ENCODE measurements at regions not wholly inside any gene's neighbourhood (a gene's known extent, or its start where the extent isn't known, plus 50 kb on each side); places are given as distances from the start of the nearest gene placed in this dataset.

DNA sequence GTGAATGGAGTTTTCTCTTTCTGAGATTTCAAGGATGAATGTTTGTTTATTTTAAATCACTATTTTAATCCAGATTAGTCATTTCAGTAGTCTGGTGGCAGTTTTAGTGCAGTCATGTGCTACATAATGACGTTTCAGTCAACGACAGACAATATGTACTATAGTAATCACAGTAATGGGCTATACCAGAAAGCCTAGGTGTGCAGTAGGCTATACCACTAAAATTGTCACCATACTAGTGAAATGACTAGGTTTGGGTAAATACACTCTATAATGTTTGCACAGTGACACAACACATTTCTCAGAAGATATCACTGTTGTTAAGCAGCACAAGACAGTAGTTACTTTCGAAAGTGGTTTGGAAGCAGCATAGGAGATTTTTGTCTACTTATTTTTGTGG, 203.1 kb downstream of the ETNK1 start:
- Histone ChIP-seq H3K4me3 (no peak overlapping the region), H3K9me3 (peaks cover 0 to 4% of the 10 kb centered on the region in 2 donors), H3K27me3 (no peaks in the 10 kb centered on the region), H3K4me1 (no peaks in the 10 kb centered on the region), H3K36me3 (no peaks in the 10 kb centered on the region), H3K27ac (no peak overlapping the region)
- ATAC-seq (peak; percentile 54), DNase-seq (no peak)
- TF ChIP-seq CTCF (IDR thresholded peaks at IDR 0.05): no peak
- intact Hi-C loops (cut with DNase I): no loop called here

DNA sequence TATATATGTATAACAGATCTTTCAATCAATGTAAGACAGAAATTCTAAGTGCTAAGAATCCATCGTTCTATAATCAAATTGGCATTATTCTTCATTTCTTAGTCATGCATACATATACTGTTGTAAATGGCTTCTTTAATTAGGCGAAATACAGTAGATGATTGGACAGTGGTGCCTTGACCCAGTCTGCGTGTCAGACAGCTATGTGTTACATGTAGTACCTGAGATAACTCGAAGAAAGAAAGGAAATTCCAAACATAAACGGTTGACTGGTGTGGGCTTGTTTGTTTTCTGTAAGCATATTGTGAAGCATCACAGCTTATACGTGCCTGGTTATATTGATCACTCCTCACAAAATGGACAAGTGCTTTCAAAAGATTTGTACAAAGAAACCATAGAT, 210.5 kb downstream of the ETNK1 start:
- no peaks in the 10 kb centered on the region for H3K36me3 ChIP-seq
- TF ChIP-seq CTCF (IDR thresholded peaks at IDR 0.05): no peak
- no peak overlapping the region for H3K4me3 ChIP-seq
- ATAC-seq (no peak), DNase-seq (no peak)
- H3K27me3 ChIP-seq: no peaks in the 10 kb centered on the region
- intact Hi-C loops (cut with DNase I): no loop called here
- peaks cover 0 to 1% of the 10 kb centered on the region in 2 donors for H3K9me3 ChIP-seq
- no peak overlapping the region for H3K27ac ChIP-seq
- no peaks in the 10 kb centered on the region for H3K4me1 ChIP-seq

GRCh38 chr12:22850185-22850584, 225.2 kb downstream of the ETNK1 start:
- Histone ChIP-seq H3K4me1 (no peaks in the 10 kb centered on the region), H3K36me3 (no peaks in the 10 kb centered on the region), H3K4me3 (no peak overlapping the region), H3K27ac (no peak overlapping the region), H3K27me3 (no peaks in the 10 kb centered on the region), H3K9me3 (no peaks in the 10 kb centered on the region)
- DNase-seq: no peak
- no peak for ATAC-seq
- intact Hi-C loops (cut with DNase I): no loop called here
- no peak for TF ChIP-seq CTCF (IDR thresholded peaks at IDR 0.05)

- intact Hi-C loops (cut with DNase I): no loop called here
- no peaks in the 10 kb centered on the region for H3K36me3 ChIP-seq
- no peak overlapping the region for H3K4me3 ChIP-seq
- DNase-seq (no peak), ATAC-seq (no peak)
- no peaks in the 10 kb centered on the region for H3K9me3 ChIP-seq
- no peaks in the 10 kb centered on the region for H3K27me3 ChIP-seq
- no peaks in the 10 kb centered on the region for H3K4me1 ChIP-seq
- no peak for TF ChIP-seq CTCF (IDR thresholded peaks at IDR 0.05)
- no peak overlapping the region for H3K27ac ChIP-seq
These were observed 226.6 kb downstream of the ETNK1 start for GRCh38 chr12:22851532-22851931.

DNA sequence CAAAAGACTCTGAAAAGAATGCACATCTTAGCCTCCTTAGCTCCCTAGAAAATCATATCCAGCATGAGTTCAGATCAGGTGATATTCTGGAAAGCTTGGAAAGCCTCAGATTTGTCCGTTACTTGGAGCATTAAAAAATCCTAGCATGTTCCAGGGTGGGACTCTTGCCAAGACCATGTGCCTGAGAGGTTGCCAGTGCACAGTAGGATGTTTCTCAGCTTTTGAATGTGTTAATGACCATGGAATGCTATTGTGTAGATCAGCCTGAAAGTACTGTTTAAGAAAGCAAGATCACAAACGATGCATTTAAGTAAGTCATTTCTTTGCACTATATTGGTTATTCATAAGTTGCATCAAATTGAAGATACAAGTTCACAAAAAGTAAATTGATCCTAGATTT, 230.5 kb downstream of the ETNK1 start:
- Histone ChIP-seq H3K9me3 (no peaks in the 10 kb centered on the region), H3K4me1 (no peaks in the 10 kb centered on the region), H3K27me3 (peaks cover 0 to 5% of the 10 kb centered on the region in 2 donors), H3K4me3 (no peak overlapping the region), H3K27ac (no peak overlapping the region), H3K36me3 (no peaks in the 10 kb centered on the region)
- ATAC-seq (no peak), DNase-seq (no peak)
- TF ChIP-seq CTCF (IDR thresholded peaks at IDR 0.05): no peak
- intact Hi-C loops (cut with DNase I): no loop called here

Data from left lung (tissue), 4 donors.